SK-N-MC (cell line): ENCODE measurements at regions not wholly inside any gene's neighbourhood (a gene's known extent, or its start where the extent isn't known, plus 50 kb on each side); places are given as distances from the start of the nearest gene placed in this dataset.

ENCODE experiments used
- EZH2 ChIP-seq: fragments of 200-600 bp; sonication (generic); IDR thresholded peaks from one replicate; pipeline ENCODE4 v1.6.1; 2017; ENCODE audit warnings: antibody characterized with exemption
- FOXP2 ChIP-seq: optimal IDR thresholded peaks from 2 replicates; pipeline ENCODE3; 2011; ENCODE audit warnings: mild to moderate bottlenecking, moderate library complexity; ENCODE audit not compliant: insufficient read depth; ENCODE audit errors: extremely low read length, control extremely low read depth
- POLR2AphosphoS5 ChIP-seq: IDR thresholded peaks from 2 replicates; pipeline ENCODE4 v1.6.1; 2012; ENCODE audit warnings: mild to moderate bottlenecking, low read depth, low read length, borderline replicate concordance

DNA sequence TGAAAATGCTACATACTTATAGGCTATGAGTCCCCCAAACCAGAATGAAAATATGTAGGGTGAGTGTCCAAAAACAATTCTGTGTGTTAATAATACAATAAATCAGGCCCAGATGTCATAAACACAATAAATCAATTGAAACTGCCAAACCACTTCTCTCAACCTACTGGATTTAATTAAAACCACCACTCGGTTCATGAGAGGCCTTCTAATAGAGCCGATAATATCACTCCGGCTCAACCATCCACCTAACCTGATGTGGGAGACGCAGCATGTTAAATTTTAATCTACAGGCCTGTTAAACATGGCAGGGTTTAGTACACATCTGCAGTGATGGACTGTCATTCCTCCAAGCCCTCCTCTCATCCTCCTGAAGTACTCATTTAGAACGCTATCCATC is 734.5 kb upstream of the ZNF608 start:
- TF ChIP-seq POLR2AphosphoS5: no peak
- TF ChIP-seq EZH2: no peak
- TF ChIP-seq FOXP2: no peak
